Chondrocyte (in vitro differentiated cells): ENCODE measurements at regions not wholly inside any gene's neighbourhood (a gene's known extent, or its start where the extent isn't known, plus 50 kb on each side); places are given as distances from the start of the nearest gene placed in this dataset.

Experiments used
- DNase-seq: peaks from one replicate; pipeline ENCODE4 v3.0.0; 2021; ENCODE audit warnings: mixed read lengths, low spot score
- H3K27ac Mint-ChIP-seq: one replicate; pipeline ENCODE4 v1.8.0; 2021; ENCODE audit warnings: mild to moderate bottlenecking, moderate library complexity, mixed read lengths; ENCODE audit not compliant: unreplicated experiment
- H3K27me3 Mint-ChIP-seq: 2 replicates; pipeline ENCODE4 v1.8.0; 2021; ENCODE audit warnings: low read depth, mixed read lengths
- H3K36me3 Mint-ChIP-seq: 2 replicates; pipeline ENCODE4 v1.8.0; 2021; ENCODE audit warnings: low read depth, mixed read lengths
- H3K4me1 Mint-ChIP-seq: 2 replicates; pipeline ENCODE4 v1.8.0; 2021; ENCODE audit warnings: low read depth, mild to moderate bottlenecking, mixed read lengths
- H3K4me3 Mint-ChIP-seq: one replicate; pipeline ENCODE4 v1.8.0; 2021; ENCODE audit warnings: mild to moderate bottlenecking, moderate library complexity, mixed read lengths; ENCODE audit not compliant: unreplicated experiment
- H3K9me3 Mint-ChIP-seq: 2 replicates; pipeline ENCODE4 v1.8.0; 2021; ENCODE audit warnings: low read depth, mixed read lengths
- CTCF ChIP-seq: fragments of 200-600 bp; sonication (generic); IDR thresholded peaks from 2 replicates; pipeline ENCODE4 v1.5.0; 2021; ENCODE audit warnings: antibody characterized with exemption, mild to moderate bottlenecking, moderate library complexity

- Mint-ChIP-seq H3K27me3 (no peaks in the 10 kb centered on the region), H3K4me1 (peaks cover 12% of the 10 kb centered on the region), H3K36me3 (no peaks in the 10 kb centered on the region), H3K27ac (no peak overlapping the region), H3K9me3 (no peaks in the 10 kb centered on the region), H3K4me3 (no peak overlapping the region)
- TF ChIP-seq CTCF, result no peak
- no peak for DNase-seq
These were observed 52.3 kb upstream of the SOX6 start for GRCh38 chr11:16408619-16409018.

- Mint-ChIP-seq H3K27ac (no peak overlapping the region), H3K36me3 (no peaks in the 10 kb centered on the region), H3K9me3 (no peaks in the 10 kb centered on the region), H3K27me3 (no peaks in the 10 kb centered on the region), H3K4me3 (no peak overlapping the region), H3K4me1 (peaks cover 17% of the 10 kb centered on the region)
- TF ChIP-seq CTCF, result no peak
- DNase-seq, result no peak
These were observed 49.9 kb upstream of the SOX6 start for GRCh38 chr11:16406226-16406625.
